Adrenal gland (tissue), 9 donors: ENCODE measurements at regions not wholly inside any gene's neighbourhood (a gene's known extent, or its start where the extent isn't known, plus 50 kb on each side); places are given as distances from the start of the nearest gene placed in this dataset.
A peak's percentile ranks its signal among the peaks of the same experiment; 100 is the strongest.

Experiments
- DNase-seq, 7 donors: peaks; one replicate each; pipeline ENCODE4 v3.0.0-alpha.2; 2019 to 2020
- H3K27ac ChIP-seq, 5 donors: fragments of 200-600 bp; sonication (generic) in 4 of 5; 1 replicate in 3 of 5; 2 replicates in 2 of 5; pipeline versions ENCODE4 v1.5.1 to v1.8.0; 2016 to 2020; ENCODE audit warnings: mild to moderate bottlenecking in 1 of 5
- H3K27me3 ChIP-seq: fragments of 200-600 bp; 2 replicates; pipeline ENCODE4 v1.8.0; 2021
- H3K36me3 ChIP-seq, 2 donors: fragments of 200-600 bp; replicated peaks in 1 of 2; 1 replicate in 1 of 2; 2 replicates in 1 of 2; pipeline versions ENCODE4 v1.5.1 to v1.8.0; 2018 to 2022
- H3K4me1 ChIP-seq, 2 donors: fragments of 200-600 bp; replicated peaks in 1 of 2; 1 replicate in 1 of 2; 2 replicates in 1 of 2; pipeline versions ENCODE4 v1.5.1 to v1.8.0; 2018 to 2021
- H3K4me3 ChIP-seq, 4 donors: fragments of 200-600 bp; sonication (generic) in 3 of 4; one replicate each; pipeline ENCODE4 v1.5.1; 2016 to 2018
- H3K9me3 ChIP-seq, 3 donors: fragments of 200-600 bp; sonication (generic) in 1 of 3; replicated peaks in 1 of 3; 1 replicate in 2 of 3; 2 replicates in 1 of 3; pipeline versions ENCODE4 v1.5.1 to v1.8.0; 2016 to 2021
- CTCF ChIP-seq, 6 experiments: fragments of 450-650 bp in 4 of 6; fragments of 200-600 bp in 2 of 6; sonication (generic) in 1 of 6; IDR thresholded peaks; 1 replicate in 5 of 6; 2 replicates in 1 of 6; pipeline versions ENCODE4 v1.5.1 to v1.8.0; 2016 to 2021; ENCODE audit warnings: antibody characterized with exemption in 6 of 6, mild to moderate bottlenecking in 2 of 6, moderate library complexity in 1 of 6
- POLR2A ChIP-seq, 2 donors: fragments of 450-650 bp; IDR thresholded peaks; one replicate each; pipeline ENCODE4 v1.6.1; 2017; ENCODE audit warnings: antibody characterized with exemption in 2 of 2, mild to moderate bottlenecking in 2 of 2, moderate library complexity in 1 of 2
- WGBS, 4 donors: extraction: QIAGEN DNeasy Blood & Tissue Kit in 2 of 4; methylation state at CpG; one replicate each; pipeline versions ENCODE4 v1.1.5 to v1.1.7; 2013 to 2017; 5-methylcytosine and 5-hydroxymethylcytosine counted together
- intact Hi-C, 2 donors: fragments of 100-400 bp; cut with DNase I; formaldehyde crosslinking; loops; one replicate each; pipeline versions ENCODE4 v1.14.1 to v1.15.0; 2022 to 2023
- donor health status: healthy with polysubstance abuse.
- donor health status: Bipolar disorder and iron deficiency.
- donor health status: DM: yes; HTN: yes; CAD: no.
- donor health status: DM: no; HTN: no; CAD: no.
- donor health status: DM: no; HTN: no; CAD: no.

GRCh38 chr18:77677536-77677935 is 427.9 kb downstream of the GALR1 start:
- Histone ChIP-seq H3K27me3 (no peaks in the 10 kb centered on the region), H3K36me3 (no peaks in the 10 kb centered on the region), H3K9me3 (no peaks in the 10 kb centered on the region), H3K27ac (no peak overlapping the region), H3K4me1 (no peaks in the 10 kb centered on the region), H3K4me3 (no peak overlapping the region)
- intact Hi-C loops: no loop called here
- TF ChIP-seq CTCF (IDR thresholded peaks at IDR 0.05) (no peak), POLR2A (IDR thresholded peaks at IDR 0.05) (no peak)
- no peak for DNase-seq
- 59 to 73% (median 70%) methylated on average over 6 of the region's 6 CpGs for WGBS, 4 donors

- Histone ChIP-seq H3K4me1 (no peaks in the 10 kb centered on the region), H3K27me3 (no peaks in the 10 kb centered on the region), H3K36me3 (no peaks in the 10 kb centered on the region), H3K4me3 (no peak overlapping the region), H3K27ac (no peak overlapping the region), H3K9me3 (no peaks in the 10 kb centered on the region)
- WGBS, 4 donors: 71 to 81% (median 79%) methylated on average over 3 of the region's 3 CpGs
- intact Hi-C loops: no loop called here
- no peak for DNase-seq
- TF ChIP-seq POLR2A (IDR thresholded peaks at IDR 0.05): no peak
- TF ChIP-seq CTCF (IDR thresholded peaks at IDR 0.05): no peak
These were observed 430.2 kb downstream of the GALR1 start for GRCh38 chr18:77679869-77680268.

- no peak for DNase-seq
- H3K36me3 ChIP-seq: no peaks in the 10 kb centered on the region
- H3K27me3 ChIP-seq: no peaks in the 10 kb centered on the region
- intact Hi-C loops: no loop called here
- WGBS, 4 donors: 68 to 77% (median 72%) methylated on average over 6 of the region's 6 CpGs
- H3K27ac ChIP-seq: no peak overlapping the region
- no peaks in the 10 kb centered on the region for H3K9me3 ChIP-seq
- H3K4me3 ChIP-seq: no peak overlapping the region
- H3K4me1 ChIP-seq: no peaks in the 10 kb centered on the region
- no peak for TF ChIP-seq CTCF (IDR thresholded peaks at IDR 0.05)
- no peak for TF ChIP-seq POLR2A (IDR thresholded peaks at IDR 0.05)
These were observed 450.4 kb downstream of the GALR1 start for GRCh38 chr18:77700051-77700450.

- WGBS, 4 donors: 50 to 78% (median 67%) methylated on average over 1 of the region's 1 CpG
These were observed 452.3 kb downstream of the GALR1 start for GRCh38 chr18:77701977-77702376.

GRCh38 chr18:77702686-77703085 is 453.0 kb downstream of the GALR1 start:
- intact Hi-C loops: no loop called here
- WGBS, 4 donors: 11 to 37% (median 27%) methylated on average over 4 of the region's 4 CpGs
- DNase-seq: peak in 1 of 7 donors; percentile 61

More at GRCh38 chr18:77701977-77702376, 452.3 kb downstream of the GALR1 start:
- H3K36me3 ChIP-seq: no peaks in the 10 kb centered on the region
- no peaks in the 10 kb centered on the region for H3K27me3 ChIP-seq
- DNase-seq: no peak
- no peaks in the 10 kb centered on the region for H3K4me1 ChIP-seq
- H3K4me3 ChIP-seq: no peak overlapping the region
- H3K9me3 ChIP-seq: no peaks in the 10 kb centered on the region
- H3K27ac ChIP-seq: no peak overlapping the region
- TF ChIP-seq POLR2A (IDR thresholded peaks at IDR 0.05): no peak
- intact Hi-C loops: no loop called here

More at GRCh38 chr18:77702686-77703085, 453.0 kb downstream of the GALR1 start:
- Histone ChIP-seq H3K36me3 (no peaks in the 10 kb centered on the region), H3K4me1 (no peaks in the 10 kb centered on the region), H3K27me3 (no peaks in the 10 kb centered on the region), H3K9me3 (no peaks in the 10 kb centered on the region), H3K27ac (no peak overlapping the region), H3K4me3 (no peak overlapping the region)
- TF ChIP-seq CTCF (IDR thresholded peaks at IDR 0.05): peak in 4 of 6 experiments; percentile 3 to 22 (median 18)
- no peak for TF ChIP-seq POLR2A (IDR thresholded peaks at IDR 0.05)
